Stimulated activated CD4-positive, alpha-beta T cell treated with anti-CD3 and anti-CD28 coated beads, Interleukin-4, amount 100 ng/mL, for 48 hours (primary cell): ENCODE measurements at regions not wholly inside any gene's neighbourhood (a gene's known extent, or its start where the extent isn't known, plus 50 kb on each side); places are given as distances from the start of the nearest gene placed in this dataset.
"Not testable (repeated sequence)": the region's sequence is repeated elsewhere in the genome, so short reads cannot be mapped to it uniquely, and the experiment has no call there.

Source experiments
- DNase-seq, 2 donors: peaks; one replicate each; pipeline ENCODE4 v3.0.0-alpha.2; 2020; ENCODE audit warnings: low read depth in 2 of 2

DNA sequence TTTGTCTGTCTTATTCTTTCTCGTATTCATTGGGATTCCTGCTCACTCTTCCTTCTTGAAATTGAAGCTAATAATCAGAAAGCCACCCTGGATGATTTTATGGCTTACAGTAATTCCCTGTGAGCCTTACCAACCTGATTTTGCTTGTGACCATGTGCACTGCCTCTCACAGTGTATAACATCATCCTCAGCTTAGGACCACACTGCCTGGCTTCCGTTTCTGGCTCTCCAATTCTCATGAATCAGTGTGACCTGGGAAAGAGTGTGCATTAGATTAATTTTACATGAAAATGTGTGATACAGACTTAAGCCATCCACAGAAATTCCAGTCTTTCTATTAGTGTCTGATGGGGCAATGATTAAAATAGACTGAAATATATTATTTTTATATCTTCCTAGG, 126.8 kb upstream of the DMRT1 start:
- DNase-seq, result no peak

- DNase-seq, result no peak
These were observed 126.2 kb upstream of the DMRT1 start for GRCh38 chr9:715300-715699.

DNA sequence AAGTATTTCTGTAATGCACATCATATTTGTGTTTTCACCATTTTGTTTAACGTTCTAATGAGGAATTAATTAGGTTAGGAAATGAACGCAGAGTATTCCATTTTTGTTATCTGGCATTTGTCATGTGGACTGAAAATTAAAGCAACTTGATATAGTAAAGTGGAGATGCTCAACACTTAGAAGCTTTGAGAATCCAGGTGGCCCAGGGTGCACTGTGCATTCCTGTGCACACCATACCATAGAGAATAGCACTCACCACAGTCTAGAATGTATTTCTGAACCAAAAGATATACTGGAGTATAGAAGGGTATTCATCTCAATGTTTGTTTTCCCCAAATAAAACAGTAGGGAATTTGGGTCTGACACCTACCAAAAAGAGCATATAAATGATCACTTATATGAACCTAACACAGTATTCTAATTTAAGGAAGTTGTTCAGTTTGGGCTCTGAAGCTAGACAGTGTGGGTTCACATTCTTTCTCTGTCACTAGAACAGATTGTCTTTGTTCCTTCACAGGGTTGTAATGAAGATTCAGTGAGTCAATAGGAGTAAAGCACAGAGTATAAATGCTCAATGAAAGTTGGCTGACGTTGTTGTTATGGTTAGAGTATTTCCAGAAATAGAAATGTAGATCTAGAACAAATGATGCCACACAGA, 125.6 kb upstream of the DMRT1 start:
- DNase-seq, result no peak

DNA sequence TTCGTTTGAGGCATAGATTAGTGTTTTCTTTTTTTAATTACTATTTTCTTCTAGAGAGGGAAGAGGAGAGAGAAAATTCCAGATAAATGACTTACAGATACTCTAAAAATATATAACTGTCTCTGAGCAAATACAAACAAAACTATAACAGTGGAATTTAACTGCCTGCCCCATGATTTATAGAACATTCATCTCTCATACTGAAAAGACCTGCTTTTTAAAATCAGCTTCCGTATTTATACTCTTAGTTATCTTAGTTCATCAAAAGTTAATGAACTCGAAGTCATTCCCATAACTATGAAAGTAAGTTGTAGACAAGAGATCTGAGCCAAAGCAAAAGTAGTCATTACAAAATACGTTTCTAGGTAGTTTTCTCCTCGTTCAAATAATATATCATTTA, 123.8 kb upstream of the DMRT1 start:
- DNase-seq, result no peak

GRCh38 chr9:720239-720881, 121.1 kb upstream of the DMRT1 start:
- no peak for DNase-seq

- no peak for DNase-seq
These were observed 119.0 kb upstream of the DMRT1 start for GRCh38 chr9:722388-722980.

DNA sequence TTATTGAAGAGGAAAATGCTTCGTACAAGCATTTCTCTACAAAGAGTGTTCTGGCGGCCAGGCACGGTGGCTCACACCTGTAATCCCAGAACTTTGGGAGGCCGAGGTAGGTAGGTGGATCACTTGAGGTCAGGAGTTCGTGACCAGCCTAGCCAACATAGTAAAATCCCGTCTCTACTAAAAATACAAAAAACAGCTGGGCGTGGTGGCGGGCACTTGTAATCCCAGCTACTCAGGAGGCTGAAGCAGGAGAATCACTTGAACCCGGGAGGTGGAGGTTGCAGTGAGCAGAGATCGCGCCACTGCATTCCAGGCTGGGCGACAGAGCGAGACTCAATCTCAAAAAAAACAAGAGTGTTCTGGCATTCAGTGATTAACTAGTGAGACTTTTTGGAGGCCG, 117.0 kb upstream of the DMRT1 start:
- DNase-seq, result not testable (repeated sequence)

- no peak for DNase-seq
These were observed 115.5 kb upstream of the DMRT1 start for GRCh38 chr9:726005-726404.

GRCh38 chr9:727767-728166, 113.7 kb upstream of the DMRT1 start:
- DNase-seq, result no peak

- DNase-seq, result no peak
These were observed 113.0 kb upstream of the DMRT1 start for GRCh38 chr9:728535-728934.

DNA sequence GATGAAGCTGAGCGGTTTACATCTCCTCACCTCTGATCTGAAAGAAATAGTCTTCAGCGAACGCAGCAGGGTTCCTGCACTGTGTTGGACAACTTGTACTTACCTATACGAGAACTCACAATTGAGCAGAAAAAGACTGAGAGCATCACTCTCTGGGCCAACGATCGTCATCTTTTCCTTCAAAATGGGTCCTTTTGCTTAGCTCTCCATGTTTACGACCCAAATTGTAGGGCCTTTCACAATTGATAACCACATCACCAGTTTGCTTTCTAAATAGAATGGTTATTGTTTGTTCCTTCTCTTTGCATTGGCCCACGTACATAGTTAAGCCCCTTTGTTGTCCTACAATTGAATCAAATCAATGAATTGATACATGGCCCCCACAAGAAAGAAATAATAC, 110.0 kb upstream of the DMRT1 start:
- DNase-seq, result no peak

DNA sequence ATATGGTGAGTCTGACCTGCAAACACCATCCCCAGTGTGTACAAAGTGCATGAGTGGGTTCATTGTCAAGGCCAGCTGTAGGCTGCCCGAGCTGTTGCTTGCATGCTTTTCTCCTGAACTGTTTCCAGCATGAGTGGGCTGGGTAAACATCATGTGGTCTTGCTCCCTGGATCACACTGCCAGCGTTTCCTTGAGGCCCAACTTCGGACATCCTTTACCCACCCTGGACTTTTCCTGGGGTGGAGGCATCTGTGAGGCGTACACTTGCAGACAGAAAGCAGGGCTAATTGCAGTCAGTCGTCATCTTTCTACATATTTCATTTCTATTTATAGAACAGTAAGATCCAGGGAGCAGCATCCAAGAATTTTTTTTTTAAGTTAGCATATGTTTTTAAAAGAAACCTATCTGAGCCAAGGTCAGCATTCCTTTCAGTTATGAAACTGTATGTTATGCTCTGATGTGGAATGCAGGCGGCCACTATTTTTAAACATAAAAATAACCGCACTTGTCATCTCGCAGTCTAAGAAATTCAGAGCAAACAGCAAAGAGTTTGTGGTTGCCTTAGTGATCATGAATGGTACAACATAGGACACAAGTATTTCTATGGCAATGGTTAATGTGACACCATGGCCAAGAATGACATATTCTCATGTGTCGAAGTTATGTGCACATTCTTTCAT, 106.5 kb upstream of the DMRT1 start:
- DNase-seq, result no peak

- no peak for DNase-seq
These were observed 103.9 kb upstream of the DMRT1 start for GRCh38 chr9:737400-738120.

- DNase-seq, result no peak
These were observed 103.1 kb upstream of the DMRT1 start for GRCh38 chr9:738209-738915.

GRCh38 chr9:739362-739761, 102.1 kb upstream of the DMRT1 start:
- DNase-seq, result no peak

DNA sequence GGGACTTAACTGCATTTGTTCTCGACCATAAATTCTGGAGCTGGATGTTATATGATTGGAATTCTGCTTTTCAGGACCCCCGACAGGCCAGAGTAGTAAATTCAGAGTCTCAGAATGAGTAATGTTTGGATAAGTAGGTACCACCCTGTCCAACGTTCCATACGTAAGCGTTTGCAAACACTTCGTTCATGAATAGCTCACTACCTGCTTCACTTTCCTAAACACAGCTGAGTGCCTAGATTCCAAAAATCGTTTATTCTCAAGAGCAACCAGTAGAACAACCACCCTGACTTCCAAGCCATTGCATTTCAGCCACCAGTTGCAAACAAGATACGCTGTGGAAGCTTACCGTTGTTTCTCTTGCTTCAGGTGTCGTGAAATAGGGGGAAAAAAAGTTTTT, 101.3 kb upstream of the DMRT1 start:
- no peak for DNase-seq

- no peak for DNase-seq
These were observed 99.4 kb upstream of the DMRT1 start for GRCh38 chr9:742104-742503.

GRCh38 chr9:742914-743589, 98.4 kb upstream of the DMRT1 start:
- no peak for DNase-seq

- no peak for DNase-seq
These were observed 97.3 kb upstream of the DMRT1 start for GRCh38 chr9:744046-744712.

DNA sequence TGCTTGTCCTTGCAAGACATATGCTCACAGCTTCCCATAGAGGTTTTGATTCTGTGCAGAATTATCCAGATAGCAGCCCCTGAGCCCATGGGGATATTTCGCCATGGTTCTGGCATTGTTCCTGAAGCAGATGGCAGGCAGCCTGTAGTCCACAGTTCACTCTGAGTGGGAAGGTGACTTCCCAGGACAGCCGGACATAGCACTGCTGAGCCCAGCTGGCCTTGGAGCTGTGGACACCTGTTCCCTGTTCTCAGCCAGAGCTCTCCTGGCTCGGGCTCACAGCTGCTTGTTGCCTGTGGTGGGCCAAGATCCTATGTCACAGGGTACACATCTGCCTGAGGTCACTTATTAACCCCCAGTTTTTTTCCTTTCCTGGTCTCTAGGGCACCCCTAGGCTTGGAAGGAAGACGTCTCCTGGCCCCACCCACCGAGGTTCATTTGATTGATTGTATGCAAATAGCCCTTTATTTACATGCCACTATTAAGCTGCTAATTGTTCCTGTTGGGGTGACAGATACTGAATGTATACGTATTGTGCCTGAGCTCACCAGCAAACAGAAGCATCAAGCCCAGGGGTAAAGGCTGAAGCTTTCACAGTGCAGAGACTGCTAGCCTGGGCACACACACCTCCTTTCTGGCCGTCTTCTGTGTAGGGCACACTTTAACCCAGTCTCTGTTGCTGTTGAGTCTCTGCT, 96.6 kb upstream of the DMRT1 start:
- no peak for DNase-seq
